HG02642 (cell line): ENCODE measurements at regions not wholly inside any gene's neighbourhood (a gene's known extent, or its start where the extent isn't known, plus 50 kb on each side); places are given as distances from the start of the nearest gene placed in this dataset.

ENCODE experiments used
- ATAC-seq: cut with Tn5 transposase; IDR thresholded peaks from one replicate; pipeline ENCODE4 v1.9.1; 2021; ENCODE audit warnings: mild to moderate bottlenecking; ENCODE audit not compliant: unreplicated experiment, poor library complexity

DNA sequence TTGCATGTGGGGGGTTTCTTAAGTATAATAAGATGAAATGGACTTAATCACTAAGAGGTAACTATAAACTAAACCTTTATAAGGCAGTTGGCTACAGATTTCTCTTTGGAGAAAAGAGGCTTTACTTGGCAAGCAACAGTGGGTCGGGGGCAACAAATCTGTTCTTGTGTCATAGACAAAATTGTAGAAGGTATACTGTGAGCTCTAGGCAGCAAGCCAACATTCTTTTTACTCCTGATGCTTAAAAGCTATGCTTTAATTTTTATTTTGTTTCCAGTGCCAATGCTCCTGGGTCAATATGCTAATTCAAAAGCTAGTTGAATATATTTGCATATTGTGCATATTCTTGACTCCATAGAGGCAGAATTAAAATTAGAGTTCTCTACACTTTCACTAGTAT is 495.4 kb downstream of the BTBD3 start:
- no peak for ATAC-seq

DNA sequence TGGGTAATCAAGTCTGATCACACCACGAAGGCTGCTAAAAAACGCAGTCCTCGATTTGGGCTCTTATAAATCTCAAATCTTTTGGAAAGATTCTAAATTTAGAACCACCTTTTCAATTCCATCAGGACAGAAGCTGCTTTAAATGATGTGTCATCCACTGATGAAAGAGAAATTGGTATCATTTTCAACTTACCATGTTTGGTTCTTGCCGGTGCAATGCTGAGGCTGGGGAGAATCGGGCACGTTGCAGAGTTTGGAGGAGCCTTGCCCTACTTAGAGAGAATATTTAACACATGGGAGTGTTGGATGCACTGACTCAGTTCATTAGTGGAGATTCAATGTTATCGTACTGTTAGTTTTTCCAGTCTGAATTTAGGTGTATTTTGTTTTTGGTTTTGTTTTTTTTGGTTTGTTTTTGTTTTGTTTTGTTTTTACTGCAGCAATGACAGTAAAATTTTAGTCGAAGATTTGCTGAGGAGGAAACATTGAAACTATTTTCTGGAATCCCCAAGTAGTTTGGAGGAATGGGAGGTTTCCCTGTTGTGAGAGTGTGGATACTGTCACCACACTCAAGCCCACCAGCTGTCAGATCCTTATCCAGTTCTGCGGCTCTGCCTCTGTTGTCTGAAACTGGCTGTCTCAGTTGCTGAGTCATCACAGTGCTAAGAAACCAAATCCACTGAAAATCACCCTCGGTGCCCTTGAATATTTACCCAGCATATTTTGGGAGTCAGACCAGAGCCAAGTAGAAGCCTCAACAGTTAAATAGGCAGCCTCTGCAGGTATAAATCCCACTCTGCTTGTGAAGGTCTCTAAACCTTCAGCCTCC is 497.0 kb downstream of the BTBD3 start:
- ATAC-seq, result no peak

DNA sequence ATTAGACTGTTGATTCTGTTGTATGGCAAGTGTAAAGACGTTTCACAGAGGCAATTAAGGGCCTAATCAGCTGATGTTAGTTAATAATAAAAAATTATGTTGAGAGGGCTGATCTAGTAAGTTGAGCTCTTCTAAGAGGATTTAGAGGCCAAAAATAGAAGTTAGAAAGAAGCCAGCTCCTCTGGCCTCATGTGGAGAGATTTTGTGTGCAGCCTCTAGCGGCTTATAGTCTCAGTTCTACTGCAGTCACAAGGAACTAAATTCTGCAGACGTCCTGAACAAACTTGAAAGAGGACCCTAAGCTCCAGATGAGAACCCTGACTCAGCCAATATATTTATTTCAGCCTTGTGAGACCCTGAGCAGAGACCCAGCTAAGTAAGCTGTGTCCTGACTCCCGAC is 498.6 kb downstream of the BTBD3 start:
- ATAC-seq, result no peak

DNA sequence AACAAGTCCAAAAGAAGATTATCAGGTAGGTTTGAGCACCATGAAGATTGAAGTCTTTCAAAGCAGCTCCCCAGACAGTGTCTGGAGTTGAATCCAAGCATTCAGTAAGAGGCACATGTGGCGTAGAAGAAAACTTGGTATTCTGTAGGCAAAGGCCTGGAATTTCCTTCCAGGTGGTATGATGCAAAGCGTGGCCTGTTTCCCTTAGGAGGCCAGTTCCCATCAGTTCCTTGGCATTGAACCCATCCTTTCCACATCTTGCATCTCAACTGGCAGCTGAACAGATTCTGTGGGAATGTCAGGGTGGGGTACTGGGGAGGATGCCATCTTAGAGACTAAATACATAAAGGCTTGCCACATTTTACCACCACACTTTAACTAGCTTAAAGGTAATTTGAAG is 516.0 kb downstream of the BTBD3 start:
- ATAC-seq, result no peak

DNA sequence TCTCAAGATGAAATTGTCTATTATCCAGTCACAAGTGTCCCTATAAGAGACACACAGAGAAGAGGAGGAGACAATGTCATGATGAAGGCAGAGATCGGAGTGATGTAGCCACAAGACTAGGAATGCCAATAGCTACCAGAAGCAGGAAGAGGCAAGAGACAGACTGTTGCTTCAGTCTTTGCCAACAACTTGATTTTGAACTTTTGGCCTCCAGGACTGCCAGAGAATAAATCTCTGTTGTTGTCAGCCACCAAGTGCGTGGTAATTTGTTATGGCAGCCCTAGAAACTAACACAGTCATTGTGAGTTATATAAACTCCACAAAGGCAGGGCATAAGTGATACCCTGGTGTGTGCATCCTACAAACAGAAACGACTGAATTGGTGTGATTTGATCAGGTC is 517.0 kb downstream of the BTBD3 start:
- no peak for ATAC-seq

DNA sequence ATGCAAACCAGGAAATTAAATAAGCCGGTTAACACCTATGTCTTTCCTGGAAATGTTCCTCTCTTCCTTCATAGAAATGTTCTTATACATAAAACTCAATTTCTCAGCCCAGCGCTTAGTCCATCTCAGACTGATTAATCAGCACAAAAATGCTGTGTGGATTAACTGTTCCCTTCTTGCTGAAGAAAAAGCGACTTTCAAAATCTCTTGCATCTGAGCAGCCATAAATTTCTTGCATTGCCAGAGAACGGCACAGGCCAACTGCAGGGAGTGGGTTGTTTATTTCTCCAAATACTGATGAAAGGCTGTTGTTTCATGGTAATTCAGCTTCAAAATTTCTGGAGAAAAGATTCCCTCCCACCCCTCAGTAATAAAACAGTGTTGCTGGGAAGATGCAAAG is 517.6 kb downstream of the BTBD3 start:
- ATAC-seq, result no peak

DNA sequence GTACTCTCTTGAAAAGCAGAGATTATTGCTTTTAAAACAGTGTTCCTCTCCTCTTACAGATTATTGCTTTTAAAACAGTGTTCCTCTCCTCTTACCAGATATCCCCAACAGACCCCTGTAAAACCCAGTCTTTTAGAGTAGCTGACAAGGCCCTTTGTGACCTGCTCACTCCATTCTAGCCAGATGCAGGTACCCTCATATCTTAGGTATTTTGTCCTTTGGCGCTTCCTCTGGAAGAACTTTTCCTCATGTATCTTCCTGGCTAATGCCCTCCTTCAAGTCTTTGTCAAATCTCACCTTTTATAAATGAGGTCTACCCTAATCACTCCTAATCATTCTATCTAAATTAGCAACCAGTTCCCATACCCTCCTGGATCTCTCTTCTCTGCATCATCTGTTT is 536.0 kb downstream of the BTBD3 start:
- no peak for ATAC-seq

DNA sequence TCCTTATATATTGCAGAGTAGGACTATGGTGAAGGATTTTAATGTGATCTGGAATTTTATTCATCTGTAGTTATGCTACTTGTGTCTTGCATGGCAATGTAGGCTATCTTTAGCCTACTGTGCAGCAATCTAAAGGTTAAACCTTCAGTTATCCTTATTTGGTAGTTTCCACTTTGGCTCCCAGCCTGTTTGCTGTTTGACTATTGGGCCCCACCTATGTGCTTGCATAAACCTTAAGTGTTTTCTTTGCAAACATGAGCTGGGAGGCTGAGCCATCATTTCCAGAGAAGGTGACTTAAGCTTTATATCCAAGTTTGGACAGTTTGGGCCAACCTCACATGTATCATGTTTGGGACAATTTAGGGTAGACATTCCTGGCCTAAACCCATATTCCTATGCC is 537.5 kb downstream of the BTBD3 start:
- no peak for ATAC-seq

DNA sequence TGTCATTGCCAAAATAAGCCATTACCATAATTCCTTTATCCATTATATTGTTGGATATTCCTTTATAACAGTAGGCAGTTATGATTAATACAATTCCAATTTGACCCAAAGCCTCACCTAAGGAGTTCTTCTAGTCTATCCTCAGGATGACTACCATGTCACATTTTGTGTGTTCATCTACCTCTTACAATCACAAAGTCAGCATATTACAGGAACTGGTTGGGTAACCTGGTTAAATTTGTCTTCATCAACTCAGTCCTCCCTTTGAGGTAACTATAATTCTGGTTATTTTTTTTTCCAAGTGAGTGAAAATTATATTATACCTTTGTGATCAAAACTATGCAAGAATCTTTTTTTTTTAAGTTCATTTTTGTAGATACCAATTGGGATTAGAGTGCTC is 540.5 kb downstream of the BTBD3 start:
- no peak for ATAC-seq

DNA sequence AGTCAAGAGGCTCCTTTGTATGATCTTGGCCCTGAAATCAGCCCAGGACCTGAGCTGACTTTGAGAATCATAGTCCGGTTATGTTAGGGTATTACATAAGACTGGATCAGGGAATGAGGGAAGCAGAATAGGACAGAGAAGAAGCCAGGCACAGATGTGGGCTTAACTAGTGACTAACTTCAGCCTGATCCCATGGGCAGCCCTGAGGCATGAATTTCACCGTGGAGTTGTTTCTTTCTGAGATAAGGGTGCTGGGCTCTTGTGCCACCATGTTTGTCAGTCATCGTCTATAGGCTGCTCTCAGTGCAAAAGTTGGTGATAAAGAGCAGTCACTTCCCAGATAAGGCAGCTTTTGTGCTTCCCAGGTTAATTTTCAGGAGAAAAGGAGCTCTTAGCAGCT is 544.7 kb upstream of the SPTLC3 start:
- ATAC-seq, result no peak

DNA sequence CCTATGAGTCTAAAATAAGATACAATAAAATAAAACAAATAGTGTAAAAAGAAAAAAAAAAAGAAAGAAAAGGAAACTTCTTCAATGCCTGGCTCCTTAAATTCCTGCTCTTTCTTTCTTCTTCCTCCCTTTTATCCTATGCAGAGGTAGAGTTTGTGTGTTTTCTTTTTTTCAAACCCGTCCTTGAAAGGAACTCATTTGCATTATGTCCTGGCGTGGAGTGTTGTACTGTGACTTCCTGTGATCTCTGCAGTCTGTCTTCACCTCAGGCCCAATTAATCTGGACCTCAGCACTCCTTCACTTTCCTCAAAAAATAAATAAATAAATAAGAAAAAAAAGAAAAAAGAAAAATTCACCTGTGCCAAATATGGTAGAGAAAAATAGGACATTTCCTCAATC is 541.9 kb upstream of the SPTLC3 start:
- ATAC-seq, result no peak

DNA sequence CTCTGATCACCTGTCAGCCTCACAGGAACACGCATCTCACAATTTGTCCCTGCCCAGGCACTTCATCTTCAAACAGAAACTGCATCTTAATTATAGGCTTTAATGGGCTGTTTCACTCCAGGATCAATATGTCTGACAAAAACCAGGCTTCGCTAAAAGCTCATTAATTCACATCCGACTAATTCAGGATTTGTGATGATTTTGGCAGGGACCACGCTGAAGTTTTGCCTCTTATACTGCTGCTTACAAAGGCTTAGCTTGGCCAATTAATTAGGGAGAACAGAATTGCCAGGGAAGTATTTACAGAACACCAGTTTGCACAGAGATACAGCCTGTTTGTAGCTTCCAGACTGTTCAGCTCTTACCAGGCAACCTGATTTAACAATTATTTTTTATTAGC is 541.0 kb upstream of the SPTLC3 start:
- no peak for ATAC-seq

DNA sequence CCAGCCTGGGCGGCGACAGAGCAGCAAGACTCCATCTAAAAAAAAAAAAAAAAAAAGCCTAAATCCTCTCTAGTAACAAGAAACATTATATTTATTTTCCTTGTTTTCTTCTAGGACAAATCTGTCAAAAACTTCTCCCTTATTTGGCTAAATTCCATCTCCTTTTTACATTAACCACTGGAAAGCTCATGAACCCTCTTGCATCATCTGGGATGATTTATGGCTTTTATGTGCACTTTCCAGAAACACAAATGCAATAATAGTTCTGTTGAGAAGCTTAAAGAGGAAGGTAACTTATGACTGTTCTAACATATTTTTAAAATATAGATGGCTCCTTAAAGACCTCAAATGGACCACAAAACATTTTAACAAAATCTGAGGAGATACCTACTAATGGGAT is 526.1 kb upstream of the SPTLC3 start:
- ATAC-seq, result no peak

DNA sequence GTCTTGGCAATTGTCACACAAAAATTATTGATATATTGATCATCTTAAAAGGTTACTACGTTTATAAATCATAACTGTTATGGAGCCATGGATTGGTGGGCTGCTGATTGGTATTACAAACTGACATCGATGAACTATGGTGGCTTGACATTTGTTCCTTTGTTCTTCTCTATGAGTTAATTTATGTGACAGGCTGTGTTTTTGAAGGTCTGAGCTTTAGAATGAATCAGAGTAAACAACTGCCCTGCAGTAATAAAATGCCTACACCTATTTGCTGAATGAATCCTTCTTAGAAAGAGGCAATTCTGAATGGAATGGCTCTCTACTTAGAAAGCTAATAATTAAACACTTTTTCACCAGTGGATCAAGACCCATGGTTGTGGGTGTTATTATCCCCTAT is 506.3 kb upstream of the SPTLC3 start:
- no peak for ATAC-seq

DNA sequence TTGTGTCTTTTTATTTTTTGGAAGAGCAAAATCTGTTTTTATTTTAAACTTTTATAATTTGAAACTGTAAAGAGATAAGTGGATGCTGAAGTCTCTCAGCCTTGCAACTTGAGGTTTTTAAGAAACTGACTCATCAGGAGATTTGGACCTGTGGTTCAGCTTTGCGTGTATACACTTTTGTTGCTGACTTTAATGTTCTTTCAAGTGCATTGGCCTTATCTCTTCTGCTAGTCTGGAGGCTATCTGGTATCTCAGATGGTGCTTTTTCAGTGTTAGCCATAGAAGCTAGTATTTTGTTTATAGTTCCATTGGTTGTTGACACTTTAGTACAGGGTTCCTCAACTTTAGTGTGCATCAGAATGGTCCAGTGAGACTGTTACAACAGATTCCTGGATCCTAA is 504.0 kb upstream of the SPTLC3 start:
- no peak for ATAC-seq

DNA sequence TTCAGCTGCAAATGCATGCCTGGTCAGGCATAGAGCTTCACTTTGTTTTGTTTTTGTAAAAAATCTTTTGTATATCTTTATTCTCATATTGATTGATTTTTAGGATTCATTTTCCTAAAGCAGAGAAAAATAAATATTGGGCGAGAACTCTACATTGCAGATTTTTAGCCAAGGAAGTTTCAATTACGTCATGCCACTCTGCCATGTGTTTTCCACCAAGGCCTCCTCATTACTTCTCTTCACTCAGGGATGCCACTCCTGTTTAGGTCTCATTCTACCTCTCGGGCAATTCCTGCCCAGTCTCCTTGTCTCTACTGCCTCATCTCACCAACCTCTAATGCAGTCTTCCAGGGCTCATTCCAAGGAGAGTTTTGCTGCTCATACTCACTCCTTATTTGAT is 497.3 kb upstream of the SPTLC3 start:
- no peak for ATAC-seq

DNA sequence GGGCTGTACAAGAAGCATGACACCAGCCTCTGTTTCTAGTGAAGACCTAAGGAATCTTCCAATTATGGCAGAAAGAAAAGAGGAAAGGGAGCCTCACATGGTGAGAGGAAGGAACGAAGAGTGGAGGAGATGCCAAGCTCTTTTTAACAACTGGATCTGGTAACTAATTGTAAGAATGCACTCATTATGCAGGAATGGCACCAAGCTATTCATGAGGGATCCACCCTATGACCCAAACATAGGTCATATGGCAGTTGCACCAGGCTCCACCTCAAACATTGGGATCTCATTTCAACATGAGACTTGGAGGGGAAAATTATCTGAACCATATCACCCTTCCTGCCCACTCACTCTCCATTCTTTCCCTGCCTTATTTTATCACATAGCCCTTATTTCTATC is 496.0 kb upstream of the SPTLC3 start:
- ATAC-seq, result no peak

DNA sequence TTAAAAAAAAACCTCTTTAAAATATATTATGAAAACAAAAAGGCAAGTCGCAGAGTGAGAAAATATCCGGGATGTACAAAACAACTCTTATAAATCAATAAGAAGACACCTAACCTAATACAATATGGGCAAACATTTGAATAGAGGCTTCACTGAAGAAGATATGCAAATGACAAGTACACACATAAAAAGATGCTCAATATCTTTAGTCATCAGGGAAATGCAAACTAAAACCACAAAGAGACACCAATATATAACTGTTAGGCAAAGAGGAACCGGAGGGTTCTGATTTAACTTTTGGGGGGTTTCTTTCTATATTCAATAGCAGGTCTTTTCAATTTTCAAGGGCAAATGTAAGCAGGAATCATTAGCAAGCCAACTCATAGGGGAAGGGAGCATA is 480.7 kb upstream of the SPTLC3 start:
- no peak for ATAC-seq

DNA sequence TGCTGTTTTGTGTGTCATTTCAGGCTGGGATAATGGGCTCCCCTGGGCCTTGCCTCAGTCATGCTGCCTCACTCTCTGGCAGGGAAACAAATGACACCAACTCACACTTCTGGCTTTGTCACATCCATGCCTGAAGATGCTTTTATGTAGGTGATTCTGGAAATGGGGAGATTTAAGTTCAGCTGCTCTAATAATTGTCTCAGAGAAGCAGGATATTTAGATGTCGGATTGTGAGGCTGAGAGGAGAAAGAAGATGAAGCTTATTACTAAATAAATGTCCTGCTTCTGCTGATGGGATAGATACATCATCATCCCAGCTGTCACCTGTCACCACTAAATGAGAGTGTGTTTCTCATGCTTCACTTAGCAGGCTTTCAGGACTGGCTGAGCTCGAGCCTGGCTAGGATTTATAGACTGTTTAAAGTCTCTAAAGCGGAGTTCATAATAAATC is 480.2 kb upstream of the SPTLC3 start:
- ATAC-seq, result no peak

DNA sequence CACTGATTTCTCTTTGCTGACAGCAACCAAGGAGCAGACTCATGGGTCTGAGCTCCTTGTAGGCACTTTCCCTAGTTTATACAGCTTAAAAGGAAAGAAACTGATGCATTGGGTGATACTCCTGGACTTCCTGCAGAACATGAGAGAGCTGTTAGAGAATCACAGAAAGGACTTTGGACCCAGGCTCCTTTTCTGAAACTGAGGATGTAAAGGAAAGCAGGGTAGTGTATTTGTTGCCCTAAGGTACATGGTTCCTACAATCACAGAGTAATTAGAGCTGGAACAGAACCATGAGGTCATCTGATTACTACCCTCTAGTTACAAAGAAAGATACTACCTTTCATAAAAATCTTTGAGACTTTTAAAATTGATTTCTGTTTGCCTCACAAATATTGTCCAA is 477.1 kb upstream of the SPTLC3 start:
- ATAC-seq, result no peak

DNA sequence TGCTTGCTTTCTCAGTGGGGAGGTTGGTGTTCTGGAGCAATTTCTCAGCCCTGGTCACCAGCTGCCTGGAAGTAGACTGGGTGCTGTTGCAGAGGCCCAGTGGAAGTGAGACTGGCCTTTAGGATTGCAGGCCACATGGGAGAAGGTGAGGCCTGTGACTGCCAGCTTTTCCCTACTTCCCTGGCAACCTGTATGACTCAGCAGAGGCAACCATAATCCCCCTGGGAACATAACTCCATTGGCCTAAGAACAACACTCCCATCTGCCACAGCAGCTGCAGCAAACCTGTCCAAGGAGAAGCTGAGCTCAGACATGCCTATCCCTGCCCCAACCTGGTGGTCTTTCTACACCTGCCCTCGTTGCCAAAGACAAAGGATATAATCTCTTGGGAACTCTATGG is 473.5 kb upstream of the SPTLC3 start:
- ATAC-seq, result no peak

DNA sequence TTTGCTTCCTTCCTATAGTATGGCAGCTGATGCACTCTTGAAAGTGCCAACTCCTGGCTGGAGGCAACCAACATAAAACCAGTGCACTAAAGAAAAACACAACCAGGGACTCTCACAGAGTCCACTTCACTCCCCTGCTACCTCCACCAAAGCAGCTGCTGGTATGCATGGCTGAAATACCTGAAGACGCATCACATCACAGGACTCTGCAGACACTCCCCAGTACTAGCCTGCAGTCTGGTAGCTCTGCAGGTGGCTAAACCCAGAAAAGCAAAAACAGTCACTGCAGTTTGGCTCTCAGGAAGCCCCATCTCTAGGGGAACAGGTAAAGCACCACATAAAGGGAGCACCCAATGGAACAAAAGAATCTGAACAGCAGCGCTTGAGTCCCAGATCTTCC is 473.0 kb upstream of the SPTLC3 start:
- no peak for ATAC-seq

DNA sequence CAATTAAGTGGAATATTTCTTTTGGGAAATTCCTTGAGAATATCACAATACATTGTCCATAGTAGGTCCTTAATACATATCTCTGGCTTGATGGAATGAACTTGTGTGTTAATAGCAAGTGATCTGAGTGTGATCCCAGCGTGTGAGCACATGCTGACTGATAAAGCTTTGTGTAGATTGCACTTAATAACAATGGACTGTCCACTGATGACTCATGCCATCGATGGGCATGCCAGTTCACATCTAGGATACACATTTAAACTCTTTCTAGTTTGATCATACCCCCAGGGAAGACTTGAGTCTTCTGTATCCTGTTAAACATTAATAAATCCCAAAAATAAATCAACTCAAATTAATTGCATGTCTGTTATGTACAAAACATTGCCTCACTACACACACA is 454.3 kb upstream of the SPTLC3 start:
- ATAC-seq, result no peak
